Activated CD8-positive, alpha-beta memory T cell treated with anti-CD3 and anti-CD28 coated beads, Interleukin-2, amount 50 U/mL, for 24 hours (primary cell): ENCODE measurements at regions not wholly inside any gene's neighbourhood (a gene's known extent, or its start where the extent isn't known, plus 50 kb on each side); places are given as distances from the start of the nearest gene placed in this dataset.

ENCODE experiments used
- DNase-seq: peaks from one replicate; pipeline ENCODE4 v3.0.0-alpha.2; 2020; ENCODE audit errors: extremely low read depth

DNA sequence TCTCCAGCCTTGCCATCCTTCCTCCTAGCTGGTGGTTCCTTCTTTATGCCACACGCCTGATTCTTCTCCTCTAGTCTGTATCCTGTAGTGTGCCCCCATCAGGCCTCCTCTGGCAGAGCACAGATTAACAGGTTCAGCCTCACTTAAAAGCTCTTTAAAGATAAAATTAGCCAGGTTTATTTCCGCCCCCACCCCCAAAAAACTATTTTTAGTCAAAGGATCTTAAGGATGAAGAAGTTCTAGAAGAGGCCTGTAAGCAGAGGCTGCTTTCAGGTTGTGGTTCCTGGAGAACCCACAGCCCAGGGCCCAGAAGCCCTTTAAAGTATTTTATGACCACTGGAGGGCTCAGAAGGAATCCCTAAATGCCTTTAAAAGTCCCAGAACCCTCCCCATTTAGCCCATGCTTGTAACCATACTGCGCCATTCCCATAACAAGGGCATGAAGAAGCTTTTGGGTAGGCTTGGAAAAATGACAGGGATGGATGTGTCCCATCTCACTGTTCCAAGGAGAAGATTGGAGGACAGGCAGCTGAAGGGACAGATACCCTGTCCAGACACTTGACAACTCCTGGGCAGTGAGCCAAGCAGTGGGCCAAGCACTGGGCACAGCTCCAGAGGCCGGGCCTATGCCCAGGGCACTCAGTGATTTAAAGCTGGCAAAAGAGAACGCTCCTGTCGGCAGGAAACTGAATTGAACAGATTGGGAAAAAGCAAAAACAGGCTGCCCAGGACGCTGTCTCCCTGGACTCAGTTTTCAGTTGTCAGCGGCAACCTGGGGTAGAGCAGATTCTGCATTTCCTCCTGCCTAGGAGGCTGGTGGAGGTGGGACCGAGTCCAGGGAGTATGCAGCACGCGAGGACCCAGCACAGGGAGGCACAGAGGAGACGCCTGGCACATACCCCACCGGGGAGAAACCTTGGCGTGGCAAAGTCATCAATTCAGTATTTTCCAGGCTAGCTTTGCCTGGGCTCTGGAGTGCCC, 106.3 kb upstream of the SSBP2 start:
- DNase-seq = no peak

DNA sequence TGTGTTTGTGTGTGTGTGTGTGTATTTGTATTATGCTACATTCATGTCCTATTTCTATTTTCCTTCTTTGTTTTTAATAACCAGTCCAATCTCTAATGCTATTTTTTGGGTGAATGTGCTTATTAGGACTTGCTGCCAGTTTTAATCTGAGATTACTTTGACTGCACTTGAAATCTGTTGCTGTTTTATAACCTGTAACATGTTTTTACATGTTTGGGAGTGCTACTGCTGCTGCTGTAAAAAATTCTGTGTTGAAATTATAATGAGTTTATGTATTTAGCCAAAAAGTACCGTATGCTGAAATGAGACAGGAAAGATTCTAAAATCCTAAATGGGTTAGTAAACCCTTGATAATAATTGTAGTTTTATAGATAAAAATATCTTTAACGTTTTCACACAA, 104.7 kb upstream of the SSBP2 start:
- DNase-seq = no peak

DNA sequence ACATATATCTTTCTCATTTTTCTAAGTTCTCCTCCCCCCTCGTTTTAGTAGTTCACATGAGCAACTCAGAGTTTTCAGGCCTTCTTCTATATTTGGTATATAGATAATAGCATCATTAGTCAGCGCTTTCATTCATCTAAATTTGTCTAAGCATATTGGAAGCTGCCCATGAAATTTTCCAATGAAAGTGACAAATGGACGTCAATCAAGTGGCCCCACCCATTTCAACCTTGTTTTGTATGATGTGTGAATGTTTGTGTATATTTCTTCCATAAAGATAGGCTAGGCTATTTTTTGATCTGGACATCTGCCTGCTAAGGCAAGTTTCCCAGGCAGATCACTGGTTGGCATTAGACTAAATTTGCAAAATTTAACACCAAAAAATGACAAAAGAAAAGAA, 104.0 kb upstream of the SSBP2 start:
- no peak for DNase-seq

DNA sequence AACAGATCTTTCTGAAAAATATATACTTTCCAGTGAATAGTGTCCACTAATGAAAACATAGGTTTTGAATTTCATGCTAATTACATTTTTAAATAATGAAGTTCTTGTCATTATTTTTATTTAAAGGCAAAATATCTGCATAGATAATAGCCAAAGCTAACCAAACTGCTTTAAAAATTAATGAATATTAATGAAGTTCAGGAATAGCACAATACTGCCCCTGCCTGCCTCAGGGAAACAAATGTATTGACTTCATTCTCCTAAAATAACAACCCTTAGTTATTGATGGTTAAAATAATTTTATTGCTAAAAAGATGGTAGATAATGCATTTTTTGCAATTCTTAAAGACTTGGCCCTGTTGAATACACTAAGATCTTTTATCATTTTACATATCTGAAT, 103.6 kb upstream of the SSBP2 start:
- DNase-seq = no peak

DNA sequence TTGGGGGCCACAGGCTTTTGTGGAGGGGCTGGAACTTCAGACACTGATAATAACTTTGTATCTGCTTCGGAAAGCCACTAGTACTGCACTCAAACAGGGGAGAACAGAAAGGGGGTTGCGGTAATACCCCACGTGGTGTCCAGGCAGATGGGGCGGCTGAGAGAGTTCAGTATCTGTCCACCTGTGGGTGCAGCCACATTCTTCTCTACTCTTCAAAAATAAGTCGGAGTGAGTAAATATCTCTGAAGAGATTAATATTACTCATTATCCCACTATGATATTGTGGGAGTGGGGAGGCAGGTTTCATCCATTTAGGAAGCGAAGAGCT, 102.1 kb upstream of the SSBP2 start:
- DNase-seq = no peak

DNA sequence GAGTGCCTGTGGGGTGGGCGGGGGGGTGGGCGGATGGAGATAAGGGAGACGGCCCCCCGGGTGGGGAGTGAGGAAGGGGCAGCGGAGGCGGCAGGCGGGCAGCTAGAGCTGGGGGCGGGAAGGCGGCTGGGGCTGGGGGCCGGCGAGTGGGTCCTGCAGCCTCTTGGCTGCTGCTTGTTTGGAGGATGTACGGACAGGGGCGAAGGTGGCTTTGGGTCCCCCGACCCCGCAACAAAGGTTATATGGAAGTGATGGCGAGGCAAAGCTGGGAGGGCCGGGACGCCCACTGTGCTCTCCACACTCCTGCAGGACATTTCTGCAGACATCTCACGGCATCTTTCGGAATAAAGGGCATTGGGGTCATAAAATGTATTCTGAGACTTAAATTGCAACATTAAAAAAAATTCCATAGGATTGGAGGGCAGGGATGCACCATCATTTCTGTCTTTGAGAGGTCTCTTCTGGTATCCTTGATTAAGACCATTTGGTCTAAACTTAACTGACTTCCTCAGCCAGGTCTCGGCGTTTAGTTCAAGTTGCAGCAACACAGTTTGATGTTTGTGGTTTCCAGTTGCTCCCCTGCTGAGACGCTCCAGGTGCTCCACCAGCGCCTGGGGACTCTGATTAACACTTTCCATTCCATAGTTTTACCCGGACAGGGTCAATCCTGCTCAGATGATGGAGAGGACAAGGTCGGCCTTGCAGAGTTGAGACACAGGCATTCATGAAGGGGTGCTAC, 101.6 kb upstream of the SSBP2 start:
- no peak for DNase-seq

DNA sequence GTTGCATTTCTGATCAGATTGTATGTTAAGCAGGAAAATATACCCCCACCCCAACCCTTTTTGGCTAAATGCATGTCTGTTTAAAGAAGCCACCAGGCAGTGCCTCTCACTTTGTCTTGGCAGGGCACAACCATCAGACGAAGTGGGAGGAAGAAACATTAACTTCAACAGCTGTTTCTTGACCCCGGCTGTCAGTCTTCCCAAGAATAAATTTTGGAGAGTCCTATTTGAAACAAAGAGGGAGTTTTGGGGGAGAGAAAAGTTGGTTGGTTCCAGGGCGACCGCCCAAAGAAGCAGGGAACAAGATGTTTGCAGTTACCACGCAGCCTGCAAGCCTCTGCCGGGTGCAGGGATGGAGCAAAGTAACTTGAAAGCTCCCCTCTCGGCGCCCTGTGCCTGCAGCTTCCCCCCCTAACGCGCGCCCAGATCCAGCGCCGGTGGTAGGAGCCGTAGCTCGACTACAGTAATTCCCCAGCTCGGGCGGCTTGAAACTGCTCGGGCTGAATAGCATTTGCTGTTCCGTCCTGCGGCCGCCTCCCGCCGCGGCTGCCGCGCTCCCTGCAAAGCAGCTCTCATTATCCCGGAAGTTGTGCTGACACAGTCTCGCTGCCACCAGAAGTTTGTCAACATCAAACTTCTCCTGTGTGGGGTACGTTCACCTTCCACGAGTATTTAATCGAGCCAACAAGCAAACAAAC, 100.7 kb upstream of the SSBP2 start:
- peak; percentile 65 for DNase-seq

DNA sequence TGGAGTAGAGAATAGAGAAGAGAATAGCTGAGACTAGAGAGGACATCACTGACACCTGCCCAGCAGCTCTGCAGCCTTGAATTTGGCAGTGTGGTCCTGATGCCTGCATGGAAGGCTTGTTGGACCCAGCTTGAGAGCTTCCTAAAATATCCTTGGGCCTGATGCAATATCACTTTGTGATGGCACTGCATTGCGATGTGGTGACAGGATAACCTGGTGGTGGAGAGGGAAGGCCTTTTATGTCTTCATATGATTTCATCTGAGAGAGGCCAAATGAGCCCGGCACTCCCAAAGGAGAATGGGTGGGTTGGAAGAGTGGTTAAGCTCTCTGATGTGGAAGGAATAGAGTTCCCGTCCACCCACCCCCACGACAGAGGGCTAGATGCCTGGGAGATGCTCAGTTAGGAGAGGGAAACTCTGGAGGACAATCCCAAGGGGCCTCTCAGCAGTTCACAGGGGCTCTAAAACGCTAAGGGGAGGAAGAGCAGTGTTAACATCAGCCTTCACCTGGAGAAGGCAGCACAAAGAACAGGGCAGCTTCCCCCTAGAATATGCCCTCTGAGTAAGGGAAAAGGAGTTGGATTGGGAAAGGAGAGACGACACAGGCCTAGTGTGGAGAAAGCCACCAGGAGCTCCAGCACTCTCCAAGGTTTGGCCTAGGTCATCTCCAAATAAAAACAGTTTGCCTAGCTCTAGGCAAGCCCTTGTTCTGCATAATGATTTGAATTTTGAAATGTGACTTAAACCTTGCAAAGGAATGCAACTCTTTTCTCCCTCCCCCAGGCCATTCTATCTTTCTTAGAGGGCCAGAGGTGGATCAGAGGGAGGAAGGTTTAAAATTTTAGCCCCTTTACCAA, 99.8 kb upstream of the SSBP2 start:
- DNase-seq = no peak

DNA sequence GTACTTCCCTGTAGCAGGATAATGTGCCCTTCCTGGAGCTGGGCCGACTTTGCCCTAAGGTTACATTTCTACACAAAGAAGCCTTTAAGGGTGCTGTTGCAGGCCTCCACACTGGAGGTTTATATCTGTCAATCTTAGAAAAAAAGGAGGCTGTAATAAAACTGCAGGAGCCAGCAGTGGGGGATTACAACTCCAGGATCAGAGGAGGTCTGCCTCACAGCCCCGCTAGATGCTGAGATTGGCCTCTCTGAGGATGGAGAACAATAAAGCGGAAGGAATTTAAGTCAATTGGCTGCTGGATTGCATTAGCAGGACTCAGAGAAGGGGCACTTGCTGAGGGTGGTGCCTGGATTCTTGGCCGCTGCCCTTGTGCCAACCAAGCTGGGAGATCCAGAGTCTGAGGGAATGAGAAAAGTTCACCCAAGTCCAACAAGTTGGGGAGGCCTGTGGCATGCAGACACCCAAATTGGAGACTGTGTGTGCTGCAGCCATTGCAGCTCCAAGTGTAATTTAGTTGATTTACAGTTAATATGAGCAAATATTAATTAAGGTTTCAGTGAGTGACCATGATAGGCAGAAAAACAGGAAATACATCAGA, 99.0 kb upstream of the SSBP2 start:
- DNase-seq = no peak

DNA sequence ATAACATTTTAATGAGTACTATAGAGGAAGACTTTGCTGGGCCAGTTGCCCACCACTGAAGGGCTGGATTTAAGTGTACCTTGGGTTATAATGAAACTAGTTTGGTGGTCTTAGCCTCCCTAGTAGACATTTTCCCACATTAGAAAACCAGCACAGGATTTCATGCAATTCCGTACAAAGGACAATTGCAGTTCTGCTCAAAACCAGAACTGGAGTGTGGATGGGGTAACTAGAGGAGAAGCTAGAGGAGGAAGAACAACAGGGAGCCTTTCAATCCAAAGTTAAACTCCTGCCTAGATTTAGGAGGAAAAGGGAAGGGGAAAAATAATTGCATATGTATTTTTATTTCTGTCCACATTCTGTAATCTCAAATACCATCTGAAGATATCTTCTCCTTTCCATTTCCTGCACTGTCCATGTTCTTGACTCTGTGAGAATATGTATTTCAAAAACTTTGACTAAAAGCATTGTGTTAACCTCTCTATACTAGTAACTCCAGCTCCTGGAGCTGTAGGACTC, 97.5 kb upstream of the SSBP2 start:
- DNase-seq = no peak

DNA sequence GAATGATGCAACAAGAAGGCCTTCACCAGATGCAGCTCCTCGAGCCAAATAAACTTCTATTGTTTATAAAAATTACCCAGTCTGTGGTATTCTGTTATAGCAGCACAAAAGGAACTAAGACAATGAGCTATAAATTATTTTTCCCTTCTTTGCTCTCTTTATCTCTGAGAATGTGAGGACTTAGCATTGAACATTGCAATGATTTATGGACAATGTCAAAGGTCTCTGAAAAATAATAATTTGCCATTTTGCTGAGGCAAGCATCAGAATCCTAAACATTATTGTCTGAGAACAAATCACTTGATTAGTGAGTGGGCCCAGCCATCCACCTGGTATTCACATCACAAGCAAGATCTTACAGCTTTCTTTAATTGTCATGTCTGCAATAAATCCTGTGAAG, 95.4 kb upstream of the SSBP2 start:
- DNase-seq = no peak

DNA sequence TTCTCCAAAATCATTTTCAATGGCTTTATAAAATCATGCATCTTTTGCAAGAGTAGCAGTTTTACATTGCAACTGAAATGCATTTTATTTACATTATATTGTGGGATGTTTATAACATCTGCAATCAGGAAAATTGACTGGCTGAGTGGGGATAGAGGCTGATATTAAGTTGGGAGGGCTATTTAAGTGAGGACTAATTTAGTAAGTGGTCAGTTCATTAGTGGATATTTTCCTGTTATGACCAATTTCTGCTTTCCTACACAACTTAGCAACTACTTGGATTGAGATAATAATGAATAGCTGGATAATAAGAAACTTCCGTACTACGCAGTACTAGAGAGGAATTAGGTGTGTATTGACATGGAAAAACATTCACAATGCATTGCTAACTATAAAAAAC, 92.9 kb upstream of the SSBP2 start:
- no peak for DNase-seq

DNA sequence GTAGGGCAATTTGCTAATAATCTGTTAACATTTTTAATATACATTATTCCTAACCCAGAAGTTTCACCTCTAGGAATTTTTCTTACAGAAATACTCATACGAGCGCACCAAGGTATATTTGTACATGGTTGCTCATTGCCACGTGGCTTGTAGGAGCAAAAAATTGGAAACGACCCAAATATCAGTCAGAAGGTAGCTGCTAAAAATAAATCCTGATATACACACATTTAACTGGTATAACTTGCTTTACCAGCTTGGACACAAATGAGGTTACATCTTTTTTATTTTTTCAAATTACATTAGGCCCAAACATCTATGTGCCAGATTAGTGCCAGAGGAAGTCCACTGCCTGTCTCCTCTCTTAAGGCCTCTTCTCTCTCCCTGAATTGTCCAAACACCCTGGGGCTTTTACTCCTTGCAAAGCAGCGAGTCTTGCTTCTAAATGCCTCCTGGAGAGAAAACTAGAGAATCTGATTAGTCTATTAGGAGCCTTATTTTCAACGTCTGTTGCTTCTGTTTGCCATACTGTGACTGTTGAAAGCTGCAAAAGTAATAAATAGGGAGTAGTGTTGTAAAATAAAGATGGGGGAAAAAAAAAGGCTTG, 92.0 kb upstream of the SSBP2 start:
- no peak for DNase-seq

DNA sequence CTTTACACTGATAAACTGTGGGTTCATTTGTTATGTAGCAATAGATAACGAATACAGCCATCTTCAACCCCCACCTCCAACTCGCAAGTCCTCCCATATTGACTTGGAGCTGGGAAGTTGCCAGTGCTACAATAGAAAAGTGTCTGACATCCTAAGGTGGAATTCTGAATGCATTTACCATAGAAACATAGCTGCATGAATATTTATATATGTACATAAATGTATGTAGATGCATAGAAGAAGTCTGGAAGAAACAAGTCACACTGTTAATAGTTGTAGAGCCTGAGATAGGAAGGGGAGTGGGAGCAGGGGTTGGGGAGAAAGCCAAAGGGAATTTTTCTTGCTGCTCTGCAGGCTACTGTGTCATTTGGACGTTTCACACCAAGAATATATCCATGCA, 88.1 kb upstream of the SSBP2 start:
- DNase-seq = no peak

DNA sequence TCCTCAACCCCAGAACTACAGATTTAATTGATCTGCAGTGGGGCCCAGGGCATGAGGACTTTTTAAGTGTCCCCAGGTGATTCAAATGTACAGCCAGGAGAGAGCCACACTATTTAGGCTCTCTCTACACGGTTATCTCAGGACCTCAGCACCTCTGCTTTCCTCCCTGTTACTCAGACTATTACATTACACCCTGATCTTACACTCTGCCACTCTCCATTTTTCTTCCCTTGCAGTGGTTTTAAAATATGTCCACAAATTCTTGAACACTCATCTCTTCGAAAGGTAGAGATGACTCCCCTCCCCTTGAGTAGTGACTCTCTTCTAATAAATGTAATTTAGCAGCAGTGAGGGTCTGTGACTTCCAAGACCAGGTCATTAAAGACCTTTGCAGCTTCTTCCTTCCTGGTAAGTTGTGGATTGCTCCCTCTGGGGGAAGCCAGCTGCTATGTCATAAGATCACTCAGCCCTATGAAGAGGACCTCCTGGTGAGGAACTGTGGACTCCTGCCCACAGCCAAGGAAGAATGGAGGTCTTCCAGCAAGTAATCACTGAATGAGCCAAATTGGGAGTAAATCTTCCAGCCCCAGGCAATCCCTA, 87.5 kb upstream of the SSBP2 start:
- no peak for DNase-seq

DNA sequence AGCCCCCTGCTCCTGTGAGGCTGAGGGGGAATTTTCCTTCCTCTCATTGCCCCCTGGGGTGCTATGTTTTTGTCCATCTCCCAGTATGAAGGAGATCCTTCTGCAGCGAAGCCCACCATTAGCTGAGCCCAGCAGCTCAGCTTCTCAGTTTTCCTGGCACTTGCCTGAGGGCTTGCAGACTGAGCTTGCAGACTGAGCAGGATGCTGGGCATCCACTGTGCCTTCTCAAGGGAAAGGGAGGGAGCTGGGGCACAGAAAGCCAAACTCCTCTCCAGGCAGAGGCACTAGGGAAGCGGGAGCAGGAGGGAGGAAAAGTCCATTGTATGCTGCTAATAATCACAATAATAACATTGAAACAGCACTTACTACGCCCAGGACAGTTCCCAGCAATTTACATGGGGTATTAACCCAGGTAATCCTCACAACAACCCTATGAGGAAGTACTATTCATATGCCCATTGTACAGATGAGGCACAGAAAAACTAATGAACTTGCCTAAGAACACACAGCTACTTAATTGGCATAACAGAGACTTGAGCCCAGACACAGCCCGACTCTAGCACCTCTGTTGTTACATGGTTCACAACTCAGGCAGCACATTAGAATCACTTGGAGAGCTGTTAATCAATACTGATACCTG, 86.9 kb upstream of the SSBP2 start:
- DNase-seq = no peak

DNA sequence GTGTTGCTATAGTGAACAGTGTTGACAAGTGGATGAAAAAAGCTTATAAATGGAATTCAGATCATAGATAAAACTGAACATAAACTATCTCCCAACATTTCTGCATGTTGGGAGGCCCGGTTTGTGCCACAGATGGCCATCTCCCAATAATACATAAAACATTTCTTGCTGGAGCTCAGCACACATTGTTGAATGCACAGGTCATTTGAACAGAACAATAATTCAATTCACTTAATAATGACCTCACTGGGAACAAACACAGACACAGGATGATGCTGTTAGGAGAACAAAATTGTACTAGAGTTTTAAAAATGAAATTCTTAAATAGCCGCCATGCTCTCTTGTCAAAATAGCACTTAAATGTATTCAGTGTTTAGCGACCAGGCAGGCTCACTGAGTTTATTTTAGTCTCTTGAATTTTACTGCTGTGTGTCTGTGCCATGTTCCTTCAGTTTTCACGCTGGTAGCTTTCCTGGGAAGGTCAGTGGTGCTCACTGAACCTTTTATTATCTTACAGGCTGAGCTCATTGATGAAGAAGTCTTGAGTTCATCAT, 85.0 kb upstream of the SSBP2 start:
- no peak for DNase-seq

DNA sequence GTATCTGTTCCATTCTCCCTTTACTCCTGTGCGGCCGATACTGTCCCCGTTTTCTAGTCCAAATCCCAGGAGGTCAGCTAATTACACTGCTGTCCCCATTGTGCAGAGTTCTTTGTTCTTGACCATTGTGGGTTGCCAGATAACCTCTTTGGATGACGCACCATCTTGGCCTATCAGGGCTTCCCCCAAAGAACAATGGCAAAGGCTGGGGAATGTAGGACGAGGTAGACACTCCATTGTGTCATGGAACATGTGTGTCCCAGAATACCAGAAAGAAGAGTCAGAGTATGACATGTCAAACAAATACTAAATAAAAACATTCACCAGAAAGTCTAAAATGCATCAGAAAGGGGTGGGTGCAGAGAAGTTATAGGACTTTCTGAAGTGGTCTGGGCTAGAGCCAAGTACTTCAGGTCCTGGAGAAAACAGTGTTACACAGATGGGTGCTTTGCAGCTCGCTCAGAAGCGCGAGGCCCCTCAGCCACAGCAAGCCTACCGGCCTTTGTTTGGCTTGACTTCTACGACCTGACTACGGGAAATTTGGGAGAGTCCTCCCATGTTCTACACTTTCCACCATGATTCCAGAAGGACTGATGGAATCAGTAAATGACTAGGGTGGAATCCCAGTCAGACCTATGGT, 83.2 kb upstream of the SSBP2 start:
- DNase-seq = no peak

DNA sequence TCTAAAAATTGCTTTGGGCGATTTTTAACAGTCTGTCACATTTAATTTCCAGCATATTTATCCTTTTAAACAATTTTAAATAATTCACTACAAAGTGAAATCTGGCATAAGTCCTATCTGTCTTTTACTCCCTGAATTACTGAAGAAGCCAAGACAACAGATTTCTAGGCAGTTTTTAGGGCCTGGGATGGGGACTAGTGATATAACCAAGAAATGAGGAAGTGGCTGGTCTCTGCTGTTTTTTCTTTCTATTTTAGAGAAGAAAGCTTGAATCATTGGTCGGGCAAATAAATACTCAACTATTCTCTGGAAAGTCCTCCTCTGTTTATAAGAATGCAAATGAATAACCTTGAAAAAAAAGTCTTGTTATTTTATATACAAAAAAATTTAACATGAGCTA, 79.7 kb upstream of the SSBP2 start:
- no peak for DNase-seq
